GM10266 (cell line): ENCODE measurements at regions not wholly inside any gene's neighbourhood (a gene's known extent, or its start where the extent isn't known, plus 50 kb on each side); places are given as distances from the start of the nearest gene placed in this dataset.

Experiments
- DNase-seq: peaks from one replicate; pipeline ENCODE4 v3.0.0; 2012; ENCODE audit errors: extremely low spot score
- CTCF ChIP-seq: IDR thresholded peaks from 2 replicates; pipeline ENCODE4 v1.5.1; 2012; ENCODE audit warnings: mild to moderate bottlenecking, low read depth; ENCODE audit not compliant: control insufficient read depth, insufficient read depth; ENCODE audit errors: missing control alignments

DNA sequence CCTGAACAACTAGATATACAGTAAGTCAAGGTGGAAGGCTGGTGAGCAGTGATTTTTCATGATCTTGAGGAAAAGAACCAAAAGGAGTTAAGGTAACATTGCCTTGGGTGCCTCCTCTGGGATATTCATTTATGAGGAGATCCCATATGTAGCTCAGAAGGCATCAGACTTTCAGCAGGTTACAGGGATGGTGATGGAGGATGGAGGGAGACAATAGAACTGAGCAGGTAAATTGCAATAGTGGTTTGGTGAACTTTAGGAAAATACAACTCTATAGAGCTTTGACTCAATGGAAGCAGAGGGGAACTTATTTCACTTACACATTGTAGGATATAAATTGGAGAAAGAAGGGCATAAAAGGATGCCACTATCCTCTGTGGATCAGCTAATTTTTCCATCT, 243.4 kb upstream of the SPRY2 start:
- no peak for TF ChIP-seq CTCF
- DNase-seq, result no peak

- TF ChIP-seq CTCF, result no peak
- no peak for DNase-seq
Observed at GRCh38 chr13:80577926-80578670, 237.2 kb upstream of the SPRY2 start.

DNA sequence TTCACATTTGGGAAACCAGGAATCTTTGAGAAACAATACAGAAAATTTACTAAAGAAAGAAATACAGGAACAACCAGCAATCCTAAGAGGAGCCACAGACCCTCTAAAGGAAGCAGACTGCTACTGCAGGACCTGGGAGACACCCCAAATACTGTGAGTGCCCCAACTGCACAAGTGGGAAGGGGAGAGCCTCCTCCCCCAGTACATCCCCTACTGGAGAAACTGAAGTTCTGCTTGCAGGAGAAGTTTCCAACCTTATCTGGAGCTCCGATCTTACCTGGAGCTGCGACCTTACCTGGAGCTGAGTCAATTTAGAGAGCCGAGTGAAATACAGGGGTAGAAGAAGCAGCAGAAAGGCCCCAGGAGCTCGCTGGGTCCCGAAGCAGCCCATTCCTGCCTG, 236.4 kb upstream of the SPRY2 start:
- TF ChIP-seq CTCF, result no peak
- DNase-seq, result no peak

GRCh38 chr13:80574113-80574850, 233.4 kb upstream of the SPRY2 start:
- no peak for TF ChIP-seq CTCF
- DNase-seq, result no peak

GRCh38 chr13:80572923-80573316, 232.0 kb upstream of the SPRY2 start:
- TF ChIP-seq CTCF, result no peak
- DNase-seq, result no peak

GRCh38 chr13:80572308-80572922, 231.5 kb upstream of the SPRY2 start:
- no peak for TF ChIP-seq CTCF

More at GRCh38 chr13:80572308-80572922, 231.5 kb upstream of the SPRY2 start:
- DNase-seq, result no peak
